Omental fat pad (tissue), 3 donors: ENCODE measurements at regions not wholly inside any gene's neighbourhood (a gene's known extent, or its start where the extent isn't known, plus 50 kb on each side); places are given as distances from the start of the nearest gene placed in this dataset.

Experiments used
- ATAC-seq: fragments of 150-250 bp; one replicate; pipeline ENCODE4 v1.9.1; 2016; ENCODE audit warnings: mild to moderate bottlenecking, moderate library complexity; ENCODE audit not compliant: low FRiP score
- DNase-seq: peaks from one replicate; pipeline ENCODE4 v3.0.0-alpha.2; 2019; ENCODE audit warnings: low spot score
- CTCF ChIP-seq, 3 donors: fragments of 450-650 bp; IDR thresholded peaks; one replicate each; pipeline ENCODE4 v1.5.1; 2016 to 2017; ENCODE audit warnings: antibody characterized with exemption in 3 of 3, mild to moderate bottlenecking in 3 of 3, moderate library complexity in 2 of 3

GRCh38 chr2:41502752-41503151 is 545.1 kb upstream of the PKDCC start:
- ATAC-seq (no peak), DNase-seq (no peak)
- no peak for TF ChIP-seq CTCF (IDR thresholded peaks at IDR 0.05)

DNA sequence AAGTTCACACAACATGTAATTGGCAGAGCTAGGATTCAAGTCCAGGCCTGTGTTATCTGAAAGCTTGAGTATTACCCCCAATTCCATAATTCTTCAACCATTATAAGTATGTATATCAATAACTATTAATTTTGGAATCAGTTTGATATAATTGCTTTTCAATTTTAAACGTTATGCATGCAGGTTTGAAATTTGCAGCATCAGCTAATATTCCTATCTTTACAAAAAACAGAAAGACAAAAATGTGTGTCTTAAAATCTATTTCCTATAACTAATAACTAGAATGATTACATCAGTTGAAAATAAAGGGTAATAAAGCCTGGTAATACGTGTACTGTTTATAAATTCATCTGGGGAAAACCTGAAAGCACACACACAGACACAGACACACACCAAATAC is 543.3 kb upstream of the PKDCC start:
- no peak for ATAC-seq
- DNase-seq: no peak
- no peak for TF ChIP-seq CTCF (IDR thresholded peaks at IDR 0.05)

DNA sequence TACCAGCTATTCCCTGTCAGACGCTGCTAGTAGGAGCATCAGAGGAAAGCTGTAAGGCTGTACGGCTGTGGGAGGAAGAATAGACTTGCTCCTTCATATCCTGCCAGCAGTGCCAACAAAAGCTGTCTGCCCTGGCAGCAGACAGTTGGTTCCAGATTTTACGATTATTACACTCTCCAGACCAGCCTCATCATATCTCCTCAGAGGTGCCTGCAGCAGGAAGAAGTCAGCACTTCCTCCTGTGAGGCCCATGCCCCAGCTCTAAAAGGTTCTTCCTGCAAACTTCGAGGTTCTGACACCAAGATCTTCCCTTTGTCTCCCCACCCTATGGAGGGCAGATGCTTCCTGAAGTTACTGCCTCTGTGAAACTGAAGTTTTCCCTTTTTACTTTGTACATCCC is 537.7 kb upstream of the PKDCC start:
- no peak for TF ChIP-seq CTCF (IDR thresholded peaks at IDR 0.05)

DNA sequence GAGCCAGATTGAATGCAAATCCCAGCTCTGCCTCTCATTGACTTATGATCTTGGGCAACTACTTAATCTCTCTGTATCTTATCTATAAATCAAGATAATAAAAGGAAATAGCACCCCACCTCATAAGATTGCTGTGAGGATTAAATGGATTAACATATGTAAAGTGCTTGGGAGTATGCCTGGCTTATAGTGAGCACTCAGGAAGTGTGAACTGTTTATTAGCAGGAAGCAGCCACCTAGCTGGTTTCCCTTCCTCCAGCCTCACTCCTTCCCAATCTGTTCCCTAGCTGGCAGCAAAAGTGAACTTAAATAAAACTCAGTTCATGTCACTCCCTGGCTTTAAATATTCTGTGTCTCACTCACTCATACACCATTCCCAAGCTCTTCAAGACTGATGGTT is 526.6 kb upstream of the PKDCC start:
- TF ChIP-seq CTCF (IDR thresholded peaks at IDR 0.05): no peak
- DNase-seq: no peak
- ATAC-seq: no peak

More for the DNA sequence above, 537.7 kb upstream of the PKDCC start:
- ATAC-seq (no peak), DNase-seq (no peak)

- ATAC-seq (no peak), DNase-seq (no peak)
- no peak for TF ChIP-seq CTCF (IDR thresholded peaks at IDR 0.05)
Observed at GRCh38 chr2:41527525-41528323, 520.1 kb upstream of the PKDCC start.

DNA sequence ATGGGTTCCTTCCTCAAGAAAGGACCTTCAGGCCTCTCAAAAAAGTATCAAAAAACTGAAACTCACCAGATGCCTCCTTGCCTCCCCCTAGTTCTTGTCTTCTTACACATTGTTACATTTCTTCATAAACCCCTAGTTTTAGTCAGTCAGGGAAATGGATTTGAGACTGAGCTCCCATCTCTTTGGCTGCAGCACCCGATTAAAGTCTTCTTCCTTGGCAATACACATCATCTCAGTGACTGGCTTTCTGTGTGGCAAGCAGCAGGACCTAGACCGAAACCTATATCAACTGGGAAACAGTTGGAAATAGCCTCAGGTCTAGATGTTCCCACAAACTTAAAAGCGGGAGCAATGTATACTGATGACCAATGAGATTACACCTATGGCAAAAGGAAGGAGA is 512.2 kb upstream of the PKDCC start:
- no peak for ATAC-seq
- no peak for TF ChIP-seq CTCF (IDR thresholded peaks at IDR 0.05)
- no peak for DNase-seq

- ATAC-seq (no peak), DNase-seq (no peak)
- TF ChIP-seq CTCF (IDR thresholded peaks at IDR 0.05): no peak
Observed at GRCh38 chr2:41540272-41540998, 507.4 kb upstream of the PKDCC start.
